A549 (cell line): ENCODE measurements at regions not wholly inside any gene's neighbourhood (a gene's known extent, or its start where the extent isn't known, plus 50 kb on each side); places are given as distances from the start of the nearest gene placed in this dataset.

Experiments used
- ATAC-seq, 2 experiments: fragments of 200-7000 bp in 1 of 2; fragments of >200 bp in 1 of 2; cut with Nextera tagmentation in 1 of 2; cut with Tn5 transposase in 1 of 2; 3 replicates each; pipeline versions ENCODE4 v1.8.0 to v1.9.1; 2018 to 2020; ENCODE audit warnings: mild to moderate bottlenecking in 1 of 2, moderate library complexity in 1 of 2
- CTCF ChIA-PET: fragments of 300-600 bp; sonication (Branson Sonifier 250); formaldehyde crosslinking; extraction: SDS; loops from one replicate; lab custom pipeline; 2021; ENCODE audit warnings: antibody characterized with exemption, inconsistent platforms; lab: Yijun Ruan, JAX
- POLR2A ChIA-PET: fragments of 350-600 bp; formaldehyde crosslinking; extraction: SDS; loops from one replicate; lab custom pipeline; 2021; ENCODE audit warnings: antibody characterized with exemption, inconsistent platforms; lab: Yijun Ruan, JAX
- DNase-seq, 2 experiments: peaks; one replicate each; pipeline versions ENCODE4 v3.0.0 to v3.0.0-alpha.2; 2011 to 2016; ENCODE audit warnings: low read depth in 1 of 2, low spot score in 1 of 2
- FAIRE-seq: peaks from 2 replicates; lab custom pipeline; 2011; peaks lifted over from hg19 to GRCh38; lab: Jason Lieb, UNC
- H3K27ac ChIP-seq, 2 experiments: fragments of >200 bp; sonication (Bioruptor Twin); formaldehyde crosslinking; 3 replicates each; pipeline ENCODE4 v1.5.1; 2016 to 2017
- H3K4me1 ChIP-seq: fragments of >200 bp; sonication (Bioruptor Twin); formaldehyde crosslinking; 3 replicates; pipeline ENCODE4 v1.6.1; 2016
- H3K4me2 ChIP-seq: fragments of >200 bp; sonication (Bioruptor Twin); formaldehyde crosslinking; 3 replicates; pipeline ENCODE4 v1.6.1; 2016
- H3K4me3 ChIP-seq: fragments of >200 bp; sonication (Bioruptor Twin); formaldehyde crosslinking; 3 replicates; pipeline ENCODE4 v1.5.1; 2016
- H3K9me3 ChIP-seq: fragments of >200 bp; sonication (Bioruptor Twin); formaldehyde crosslinking; 3 replicates; pipeline ENCODE4 v1.6.1; 2016
- ATOH8 ChIP-seq: fragments of 250-450 bp; sonication (Bioruptor Pico); IDR thresholded peaks from 2 replicates; pipeline ENCODE4 v1.5.0; 2020; ENCODE audit warnings: low read depth, mild to moderate bottlenecking, moderate library complexity
- BHLHE40 ChIP-seq: IDR thresholded peaks from 2 replicates; pipeline ENCODE4 v1.6.1; 2012; ENCODE audit warnings: low read depth, low read length, inconsistent platforms
- CEBPB ChIP-seq, 2 experiments: fragments of >200 bp in 1 of 2; sonication (Bioruptor Twin) in 1 of 2; formaldehyde crosslinking in 1 of 2; IDR thresholded peaks; 2 replicates each; pipeline ENCODE4 v1.6.1; 2012 to 2016
- CHD4 ChIP-seq: fragments of 200-600 bp; sonication (generic); IDR thresholded peaks from 2 replicates; pipeline ENCODE4 v1.6.1; 2016; ENCODE audit warnings: antibody characterized with exemption, mild to moderate bottlenecking, borderline replicate concordance
- E2F6 ChIP-seq: IDR thresholded peaks from 2 replicates; pipeline ENCODE4 v1.6.1; 2012; ENCODE audit warnings: low read depth, borderline replicate concordance
- EHMT2 ChIP-seq: fragments of 200-600 bp; sonication (generic); IDR thresholded peaks from 2 replicates; pipeline ENCODE4 v1.6.1; 2016; ENCODE audit warnings: antibody characterized with exemption, low read depth, mild to moderate bottlenecking, moderate library complexity
- EP300 ChIP-seq, 2 experiments: fragments of >200 bp; sonication (Bioruptor Twin); formaldehyde crosslinking; IDR thresholded peaks; 2 replicates in 1 of 2; 3 replicates in 1 of 2; pipeline ENCODE4 v1.6.1; 2016 to 2017
- ESRRA ChIP-seq: fragments of 150-350 bp; IDR thresholded peaks from 2 replicates; pipeline ENCODE4 v1.6.1; 2014; ENCODE audit warnings: mild to moderate bottlenecking, low read length, borderline replicate concordance
- FOSB ChIP-seq: fragments of 250-450 bp; sonication (Bioruptor Pico); IDR thresholded peaks from 2 replicates; pipeline ENCODE4 v1.5.0; 2020; ENCODE audit warnings: mild to moderate bottlenecking, moderate library complexity
- FOXS1 ChIP-seq: fragments of 250-450 bp; sonication (Bioruptor Pico); IDR thresholded peaks from 2 replicates; pipeline ENCODE4 v1.5.0; 2020; ENCODE audit warnings: mild to moderate bottlenecking, moderate library complexity
- HES2 ChIP-seq: fragments of >200 bp; sonication (Bioruptor Twin); formaldehyde crosslinking; IDR thresholded peaks from 2 replicates; pipeline ENCODE4 v1.6.1; 2016
- HOXA7 ChIP-seq: fragments of 250-450 bp; sonication (Bioruptor Pico); IDR thresholded peaks from 2 replicates; pipeline ENCODE4 v1.5.0; 2020; ENCODE audit warnings: mild to moderate bottlenecking, moderate library complexity
- JUN ChIP-seq, 2 experiments: fragments of >200 bp; sonication (Bioruptor Twin); formaldehyde crosslinking; IDR thresholded peaks; 2 replicates in 1 of 2; 3 replicates in 1 of 2; pipeline ENCODE4 v1.6.1; 2016 to 2017
- JUNB ChIP-seq: fragments of >200 bp; sonication (Bioruptor Twin); formaldehyde crosslinking; IDR thresholded peaks from 2 replicates; pipeline ENCODE4 v1.6.1; 2016
- MAFK ChIP-seq: fragments of 450-650 bp; IDR thresholded peaks from 2 replicates; pipeline ENCODE4 v1.6.1; 2014; ENCODE audit not compliant: partially characterized antibody
- NFE2L2 ChIP-seq: fragments of 150-350 bp; conservative IDR thresholded peaks from 2 replicates; pipeline ENCODE4 v1.6.1; 2014; ENCODE audit warnings: low read length
- NR3C1 ChIP-seq: fragments of >200 bp; sonication (Bioruptor Twin); formaldehyde crosslinking; IDR thresholded peaks from 3 replicates; pipeline ENCODE4 v1.6.1; 2017
- POLR2A ChIP-seq: IDR thresholded peaks from 2 replicates; pipeline ENCODE4 v1.6.1; 2012; ENCODE audit warnings: mild to moderate bottlenecking, low read length
- POLR2AphosphoS2 ChIP-seq: conservative IDR thresholded peaks from 2 replicates; pipeline ENCODE4 v1.6.1; 2012; ENCODE audit warnings: low read length, improper control_type of control experiment, inconsistent platforms
- RAD21 ChIP-seq, 2 experiments: fragments of >200 bp in 1 of 2; sonication (Bioruptor Twin) in 1 of 2; formaldehyde crosslinking in 1 of 2; IDR thresholded peaks in 1 of 2; conservative IDR thresholded peaks in 1 of 2; 2 replicates in 1 of 2; 3 replicates in 1 of 2; pipeline ENCODE4 v1.6.1; 2012 to 2018; ENCODE audit warnings: inconsistent platforms in 1 of 2
- RARB ChIP-seq: fragments of 250-450 bp; sonication (Bioruptor Pico); IDR thresholded peaks from 2 replicates; pipeline ENCODE4 v1.8.0; 2021; ENCODE audit warnings: mild to moderate bottlenecking, moderate library complexity
- RNF2 ChIP-seq: fragments of 200-600 bp; sonication (generic); IDR thresholded peaks from 2 replicates; pipeline ENCODE4 v1.6.1; 2016; ENCODE audit warnings: low read depth, mild to moderate bottlenecking, antibody characterized with exemption, moderate library complexity, borderline replicate concordance
- SMC3 ChIP-seq: fragments of >200 bp; sonication (Bioruptor Twin); formaldehyde crosslinking; IDR thresholded peaks from 3 replicates; pipeline ENCODE4 v1.6.1; 2018; ENCODE audit warnings: inconsistent platforms
- SREBF2 ChIP-seq: fragments of 450-650 bp; IDR thresholded peaks from 2 replicates; pipeline ENCODE4 v1.6.1; 2014; ENCODE audit warnings: mild to moderate bottlenecking, moderate library complexity
- TP53 ChIP-seq: fragments of 250-450 bp; sonication (Bioruptor Pico); IDR thresholded peaks from 2 replicates; pipeline ENCODE4 v1.5.0; 2021; ENCODE audit warnings: mild to moderate bottlenecking, moderate library complexity
- ZC3H11A ChIP-seq: fragments of 450-650 bp; IDR thresholded peaks from 2 replicates; pipeline ENCODE4 v1.6.1; 2014; ENCODE audit warnings: antibody characterized with exemption, mild to moderate bottlenecking
- WGBS: methylation state at CpG from one replicate; pipeline ENCODE4 v1.1.6; 2017; ENCODE audit errors: missing lambda C conversion rate; 5-methylcytosine and 5-hydroxymethylcytosine counted together
- TF ChIP-seq, protein P1 (sequence below): IDR thresholded peaks from 2 replicates; pipeline ENCODE4 v1.6.1; 2012
- TF ChIP-seq, protein P2 (sequence below): fragments of 250-450 bp; sonication (Bioruptor Pico); IDR thresholded peaks from 2 replicates; pipeline ENCODE4 v1.5.0; 2021; ENCODE audit warnings: mild to moderate bottlenecking, moderate library complexity, borderline replicate concordance
- TF ChIP-seq, protein P3 (sequence below): fragments of 200-600 bp; sonication (generic); IDR thresholded peaks from 2 replicates; pipeline ENCODE4 v1.6.1; 2016; ENCODE audit warnings: antibody characterized with exemption, mild to moderate bottlenecking, moderate library complexity

GRCh38 chr3:40602778-40603385 lies 78.1 kb downstream of the ZNF621 start:
- no peak for ATAC-seq
- 0% methylated on average over 1 of the region's 1 CpG for WGBS
- H3K4me3 ChIP-seq = no peak overlapping the region
- TF ChIP-seq MAFK (no peak), JUN (IDR thresholded peaks at IDR 0.05) (no peak), EHMT2 (no peak), CHD4 (no peak), RNF2 (no peak), ZC3H11A (no peak), NR3C1 (no peak), POLR2AphosphoS2 (no peak), EP300 (IDR thresholded peaks at IDR 0.05) (no peak), SMC3 (no peak), NFE2L2 (no peak), FOSB (CRISPR knock-in tag) (no peak), POLR2A (no peak), CEBPB (IDR thresholded peaks at IDR 0.05) (no peak)
- TF ChIP-seq, protein P1, sequence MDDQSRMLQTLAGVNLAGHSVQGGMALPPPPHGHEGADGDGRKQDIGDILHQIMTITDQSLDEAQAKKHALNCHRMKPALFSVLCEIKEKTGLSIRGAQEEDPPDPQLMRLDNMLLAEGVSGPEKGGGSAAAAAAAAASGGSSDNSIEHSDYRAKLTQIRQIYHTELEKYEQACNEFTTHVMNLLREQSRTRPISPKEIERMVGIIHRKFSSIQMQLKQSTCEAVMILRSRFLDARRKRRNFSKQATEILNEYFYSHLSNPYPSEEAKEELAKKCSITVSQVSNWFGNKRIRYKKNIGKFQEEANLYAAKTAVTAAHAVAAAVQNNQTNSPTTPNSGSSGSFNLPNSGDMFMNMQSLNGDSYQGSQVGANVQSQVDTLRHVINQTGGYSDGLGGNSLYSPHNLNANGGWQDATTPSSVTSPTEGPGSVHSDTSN = no peak
- TF ChIP-seq, all 56 proteins: peak for 0
- no peak for DNase-seq
- ChIA-PET CTCF (no interaction called here), POLR2A (no interaction called here)
- Histone ChIP-seq H3K9me3 (no peaks in the 10 kb centered on the region), H3K4me2 (no peak overlapping the region), H3K4me1 (no peaks in the 10 kb centered on the region), H3K27ac (no peak overlapping the region)
- no peak for FAIRE-seq

DNA sequence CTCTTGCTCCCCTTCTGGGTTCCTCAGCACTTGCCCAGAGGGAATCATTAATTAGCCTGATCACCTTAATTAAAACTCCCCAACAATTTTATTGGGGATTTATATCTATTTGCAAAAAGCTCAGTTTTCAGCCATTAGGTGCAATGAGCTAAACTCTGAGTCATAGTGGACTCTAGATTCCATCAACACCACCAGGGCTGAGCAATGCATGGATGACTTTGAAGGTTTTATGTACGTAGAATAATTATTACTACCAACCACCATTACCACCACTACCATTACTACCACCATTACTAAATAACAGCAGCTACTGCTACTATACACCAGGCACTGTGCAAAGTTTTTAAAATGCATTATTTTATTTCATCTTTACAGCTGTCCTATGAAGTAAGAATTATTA lies 81.2 kb downstream of the ZNF621 start:
- POLR2A ChIA-PET = no interaction called here
- 6% methylated on average over 1 of the region's 1 CpG for WGBS
- Histone ChIP-seq H3K4me3 (no peak overlapping the region), H3K4me2 (no peak overlapping the region), H3K27ac (no peak overlapping the region), H3K9me3 (no peaks in the 10 kb centered on the region), H3K4me1 (no peaks in the 10 kb centered on the region)
- FAIRE-seq = no peak
- no peak for TF ChIP-seq TP53 (CRISPR knock-in tag)
- TF ChIP-seq HOXA7 (CRISPR knock-in tag) = no peak
- TF ChIP-seq, protein P2, sequence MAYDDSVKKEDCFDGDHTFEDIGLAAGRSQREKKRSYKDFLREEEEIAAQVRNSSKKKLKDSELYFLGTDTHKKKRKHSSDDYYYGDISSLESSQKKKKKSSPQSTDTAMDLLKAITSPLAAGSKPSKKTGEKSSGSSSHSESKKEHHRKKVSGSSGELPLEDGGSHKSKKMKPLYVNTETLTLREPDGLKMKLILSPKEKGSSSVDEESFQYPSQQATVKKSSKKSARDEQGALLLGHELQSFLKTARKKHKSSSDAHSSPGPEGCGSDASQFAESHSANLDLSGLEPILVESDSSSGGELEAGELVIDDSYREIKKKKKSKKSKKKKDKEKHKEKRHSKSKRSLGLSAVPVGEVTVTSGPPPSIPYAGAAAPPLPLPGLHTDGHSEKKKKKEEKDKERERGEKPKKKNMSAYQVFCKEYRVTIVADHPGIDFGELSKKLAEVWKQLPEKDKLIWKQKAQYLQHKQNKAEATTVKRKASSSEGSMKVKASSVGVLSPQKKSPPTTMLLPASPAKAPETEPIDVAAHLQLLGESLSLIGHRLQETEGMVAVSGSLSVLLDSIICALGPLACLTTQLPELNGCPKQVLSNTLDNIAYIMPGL (CRISPR knock-in tag) = no peak
- TF ChIP-seq FOXS1 (CRISPR knock-in tag) = no peak
- ATAC-seq = no peak
- CTCF ChIA-PET = interaction anchor here (1.2 to 2.8 kb wide), 2 partner anchors 11 to 21 kb away, joined by 3 to 13 read pairs; no protein-coding TSS in a partner anchor
- no peak for DNase-seq

GRCh38 chr3:40608091-40608490 lies 83.3 kb downstream of the ZNF621 start:
- Histone ChIP-seq H3K4me3 (no peak overlapping the region), H3K4me1 (no peaks in the 10 kb centered on the region), H3K4me2 (no peak overlapping the region), H3K27ac (no peak overlapping the region), H3K9me3 (no peaks in the 10 kb centered on the region)
- 19% methylated on average over 2 of the region's 2 CpGs for WGBS
- no peak for DNase-seq
- ChIA-PET CTCF (interaction anchor here (0.7 to 2.8 kb wide), 2 partner anchors 23 to 28 kb away, joined by 3 to 13 read pairs; no protein-coding TSS in a partner anchor), POLR2A (no interaction called here)
- no peak for FAIRE-seq
- ATAC-seq = no peak
- TF ChIP-seq, protein P3, sequence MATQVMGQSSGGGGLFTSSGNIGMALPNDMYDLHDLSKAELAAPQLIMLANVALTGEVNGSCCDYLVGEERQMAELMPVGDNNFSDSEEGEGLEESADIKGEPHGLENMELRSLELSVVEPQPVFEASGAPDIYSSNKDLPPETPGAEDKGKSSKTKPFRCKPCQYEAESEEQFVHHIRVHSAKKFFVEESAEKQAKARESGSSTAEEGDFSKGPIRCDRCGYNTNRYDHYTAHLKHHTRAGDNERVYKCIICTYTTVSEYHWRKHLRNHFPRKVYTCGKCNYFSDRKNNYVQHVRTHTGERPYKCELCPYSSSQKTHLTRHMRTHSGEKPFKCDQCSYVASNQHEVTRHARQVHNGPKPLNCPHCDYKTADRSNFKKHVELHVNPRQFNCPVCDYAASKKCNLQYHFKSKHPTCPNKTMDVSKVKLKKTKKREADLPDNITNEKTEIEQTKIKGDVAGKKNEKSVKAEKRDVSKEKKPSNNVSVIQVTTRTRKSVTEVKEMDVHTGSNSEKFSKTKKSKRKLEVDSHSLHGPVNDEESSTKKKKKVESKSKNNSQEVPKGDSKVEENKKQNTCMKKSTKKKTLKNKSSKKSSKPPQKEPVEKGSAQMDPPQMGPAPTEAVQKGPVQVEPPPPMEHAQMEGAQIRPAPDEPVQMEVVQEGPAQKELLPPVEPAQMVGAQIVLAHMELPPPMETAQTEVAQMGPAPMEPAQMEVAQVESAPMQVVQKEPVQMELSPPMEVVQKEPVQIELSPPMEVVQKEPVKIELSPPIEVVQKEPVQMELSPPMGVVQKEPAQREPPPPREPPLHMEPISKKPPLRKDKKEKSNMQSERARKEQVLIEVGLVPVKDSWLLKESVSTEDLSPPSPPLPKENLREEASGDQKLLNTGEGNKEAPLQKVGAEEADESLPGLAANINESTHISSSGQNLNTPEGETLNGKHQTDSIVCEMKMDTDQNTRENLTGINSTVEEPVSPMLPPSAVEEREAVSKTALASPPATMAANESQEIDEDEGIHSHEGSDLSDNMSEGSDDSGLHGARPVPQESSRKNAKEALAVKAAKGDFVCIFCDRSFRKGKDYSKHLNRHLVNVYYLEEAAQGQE = no peak
- TF ChIP-seq E2F6 (no peak), BHLHE40 (no peak), RARB (CRISPR knock-in tag) (no peak), HES2 (no peak), JUNB (no peak), ATOH8 (CRISPR knock-in tag) (no peak), ESRRA (no peak), RAD21 (conservative IDR thresholded peaks at IDR 0.05 in 1 of 2, IDR thresholded peaks at IDR 0.05 in 1 of 2) (no peak), SREBF2 (no peak)
